AG10803 (cell line): ENCODE measurements at regions not wholly inside any gene's neighbourhood (a gene's known extent, or its start where the extent isn't known, plus 50 kb on each side); places are given as distances from the start of the nearest gene placed in this dataset.

Source experiments
- DNase-seq: peaks from one replicate; pipeline ENCODE4 v3.0.0; 2010; ENCODE audit warnings: low read depth
- H3K4me3 ChIP-seq: 2 replicates; pipeline ENCODE4 v1.5.1; 2011; ENCODE audit warnings: mild to moderate bottlenecking, low read length, control low read depth
- TF ChIP-seq, protein P1 (sequence below): conservative IDR thresholded peaks from 2 replicates; pipeline ENCODE4 v1.5.1; 2011; ENCODE audit warnings: mild to moderate bottlenecking, low read length, control low read depth, inconsistent platforms

DNA sequence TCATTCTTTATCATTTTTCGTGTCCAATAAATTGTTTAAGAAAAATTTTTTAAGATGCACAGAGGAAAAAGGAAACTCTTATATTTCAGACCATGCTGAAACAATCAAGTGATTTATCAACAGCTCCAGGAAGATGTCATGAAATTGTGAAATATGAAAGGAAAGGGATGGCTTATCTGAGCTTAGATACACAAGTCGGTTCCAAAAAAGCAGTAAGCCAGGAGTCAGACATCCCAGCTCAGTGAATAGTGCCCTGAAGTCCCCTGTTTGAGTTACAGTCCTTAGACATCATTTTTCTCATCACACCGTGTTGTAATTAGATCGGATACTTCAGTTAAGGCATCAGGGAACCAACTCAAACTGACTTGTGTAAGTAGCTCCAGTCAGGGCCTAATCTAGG, 91.0 kb upstream of the SSTR4 start:
- no peak for DNase-seq
- no peak overlapping the region for H3K4me3 ChIP-seq
- TF ChIP-seq, protein P1, sequence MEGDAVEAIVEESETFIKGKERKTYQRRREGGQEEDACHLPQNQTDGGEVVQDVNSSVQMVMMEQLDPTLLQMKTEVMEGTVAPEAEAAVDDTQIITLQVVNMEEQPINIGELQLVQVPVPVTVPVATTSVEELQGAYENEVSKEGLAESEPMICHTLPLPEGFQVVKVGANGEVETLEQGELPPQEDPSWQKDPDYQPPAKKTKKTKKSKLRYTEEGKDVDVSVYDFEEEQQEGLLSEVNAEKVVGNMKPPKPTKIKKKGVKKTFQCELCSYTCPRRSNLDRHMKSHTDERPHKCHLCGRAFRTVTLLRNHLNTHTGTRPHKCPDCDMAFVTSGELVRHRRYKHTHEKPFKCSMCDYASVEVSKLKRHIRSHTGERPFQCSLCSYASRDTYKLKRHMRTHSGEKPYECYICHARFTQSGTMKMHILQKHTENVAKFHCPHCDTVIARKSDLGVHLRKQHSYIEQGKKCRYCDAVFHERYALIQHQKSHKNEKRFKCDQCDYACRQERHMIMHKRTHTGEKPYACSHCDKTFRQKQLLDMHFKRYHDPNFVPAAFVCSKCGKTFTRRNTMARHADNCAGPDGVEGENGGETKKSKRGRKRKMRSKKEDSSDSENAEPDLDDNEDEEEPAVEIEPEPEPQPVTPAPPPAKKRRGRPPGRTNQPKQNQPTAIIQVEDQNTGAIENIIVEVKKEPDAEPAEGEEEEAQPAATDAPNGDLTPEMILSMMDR: no peak

DNA sequence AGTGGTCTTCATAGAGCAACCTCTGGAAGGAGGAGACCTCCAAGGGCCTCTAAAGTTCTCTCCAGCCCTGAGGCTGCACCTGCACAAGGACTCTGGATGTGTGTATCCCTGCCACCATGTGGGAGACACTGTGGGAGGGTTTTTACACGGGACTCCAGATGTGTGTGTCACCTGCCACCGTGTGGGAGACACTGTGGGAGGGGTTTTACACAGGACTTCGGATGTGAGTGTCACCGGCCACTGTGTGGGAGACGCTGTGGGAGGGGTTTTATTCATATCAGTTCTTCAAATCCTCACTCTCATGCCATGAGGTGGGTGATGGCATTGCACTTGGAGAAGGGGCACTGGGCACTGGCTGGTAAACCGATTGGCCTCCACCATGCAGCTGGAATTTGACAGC, 90.2 kb upstream of the SSTR4 start:
- no peak for DNase-seq
- TF ChIP-seq, protein P1: no peak
- no peak overlapping the region for H3K4me3 ChIP-seq

DNA sequence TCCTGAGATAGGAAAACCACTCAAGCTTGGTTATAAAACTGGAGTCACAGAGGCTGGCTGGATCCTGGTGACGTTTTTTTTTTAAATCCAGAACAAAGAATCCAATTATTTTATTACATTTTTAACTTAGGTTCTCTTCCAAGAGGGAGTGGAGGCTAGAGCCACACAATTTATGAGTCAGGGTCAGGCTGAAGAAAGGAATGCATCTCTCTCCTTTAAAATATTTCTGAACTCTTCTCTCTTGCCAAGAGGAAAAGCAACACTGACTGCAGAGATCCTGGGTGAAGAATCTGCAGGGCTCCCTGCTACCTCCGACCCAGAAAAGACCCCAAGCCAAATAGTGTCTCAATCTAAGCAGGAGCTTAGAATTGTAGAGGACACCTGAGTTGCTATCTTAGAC, 88.5 kb upstream of the SSTR4 start:
- TF ChIP-seq, protein P1: no peak
- no peak for DNase-seq

DNA sequence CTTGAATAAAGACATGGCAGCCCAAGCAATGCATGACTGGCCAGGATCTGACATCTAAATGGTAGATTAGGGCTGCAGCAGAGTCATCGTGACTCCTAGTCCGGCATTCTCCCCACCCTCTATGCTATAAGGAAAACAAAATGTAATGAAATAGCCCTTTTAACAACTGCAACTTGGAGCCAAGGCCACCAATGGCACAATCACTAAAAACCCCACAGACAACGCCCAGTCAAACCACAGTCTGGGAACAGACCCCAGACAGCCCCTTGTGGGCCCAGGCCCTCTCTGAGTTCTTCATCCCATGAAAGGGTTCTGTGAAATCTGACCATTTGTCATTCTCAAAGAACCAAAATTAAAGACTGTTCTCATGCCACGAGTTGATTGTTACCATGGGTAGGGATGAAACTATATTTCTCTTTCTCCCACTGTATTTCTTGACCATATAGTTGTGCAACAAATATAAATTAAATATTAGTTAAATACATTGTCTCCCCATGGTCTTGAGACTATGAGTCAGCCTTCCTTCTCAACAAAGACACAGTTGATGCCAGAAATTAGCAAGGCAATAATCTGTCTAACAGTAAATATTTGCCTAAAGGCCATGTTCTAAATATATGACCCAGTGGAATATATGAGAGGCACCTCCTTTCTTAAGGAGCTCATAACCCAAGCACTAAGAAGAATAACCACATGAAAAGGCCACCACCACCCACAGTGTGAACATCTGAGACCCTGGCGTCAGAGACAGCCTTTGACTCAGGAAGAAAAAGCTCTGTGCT, 85.6 kb upstream of the SSTR4 start:
- DNase-seq: no peak
- TF ChIP-seq, protein P1: no peak
- H3K4me3 ChIP-seq: no peak overlapping the region

More for the DNA sequence above, 88.5 kb upstream of the SSTR4 start:
- H3K4me3 ChIP-seq: no peak overlapping the region

DNA sequence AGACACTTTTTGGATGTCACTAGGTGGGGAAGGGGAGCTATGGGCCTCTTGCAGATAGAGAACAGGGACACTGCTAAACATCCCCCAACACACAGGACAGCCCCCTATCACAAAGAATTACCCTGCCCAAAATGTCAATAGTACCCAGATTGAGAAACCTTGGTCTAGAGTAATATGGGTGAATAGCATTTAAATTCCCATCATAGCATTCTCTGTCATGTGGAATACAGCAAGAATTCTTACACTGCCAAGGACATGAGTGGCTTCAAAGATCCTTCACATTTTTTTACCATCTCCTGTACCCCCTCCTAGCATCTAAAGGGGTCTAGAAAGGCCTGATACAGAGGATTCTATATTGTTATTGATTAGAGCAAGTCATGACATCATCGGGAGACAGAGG, 83.1 kb upstream of the SSTR4 start:
- H3K4me3 ChIP-seq: no peak overlapping the region
- no peak for DNase-seq
- TF ChIP-seq, protein P1: no peak

DNA sequence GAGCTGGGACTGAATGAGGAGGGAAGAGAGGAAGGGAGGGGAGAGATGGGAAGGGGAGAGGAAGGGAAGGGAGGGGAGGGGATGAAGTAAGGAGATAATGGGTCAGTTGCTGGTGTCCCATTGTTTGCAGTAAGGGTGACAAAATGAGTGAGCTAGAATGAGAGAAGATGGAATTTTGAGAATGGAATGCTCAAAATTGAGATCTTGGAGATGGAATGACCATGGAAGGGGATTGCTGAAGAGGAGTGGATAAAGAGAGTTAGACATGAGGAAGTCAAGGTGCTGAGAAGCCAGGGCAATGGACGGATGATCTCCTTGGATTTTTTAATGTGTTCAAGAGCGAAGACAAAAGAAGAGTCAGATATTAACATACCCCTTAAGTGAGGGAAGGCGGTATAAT, 80.5 kb upstream of the SSTR4 start:
- no peak overlapping the region for H3K4me3 ChIP-seq
- TF ChIP-seq, protein P1: no peak
- no peak for DNase-seq

DNA sequence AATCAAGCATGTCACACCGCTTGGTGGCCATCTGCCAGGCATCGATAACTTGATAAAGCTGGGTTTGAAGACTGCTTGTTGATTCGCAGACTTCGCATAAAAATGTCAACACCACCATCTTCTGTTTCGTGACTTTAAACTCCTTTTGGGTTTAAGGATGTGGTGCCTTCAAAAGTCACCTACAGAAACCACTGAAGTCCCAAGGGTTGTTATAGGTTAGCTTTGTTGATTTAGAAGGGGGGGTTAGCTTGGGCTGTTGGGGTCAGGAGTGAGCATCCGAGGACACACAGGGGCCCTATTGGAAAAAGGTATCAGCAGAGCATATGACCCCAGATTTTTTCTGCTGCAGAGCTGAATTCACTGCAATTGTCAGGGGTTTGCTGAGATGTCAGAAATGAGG, 76.7 kb upstream of the SSTR4 start:
- no peak for DNase-seq
- no peak overlapping the region for H3K4me3 ChIP-seq
- TF ChIP-seq, protein P1: no peak
